HG03108 (cell line): ENCODE measurements at regions not wholly inside any gene's neighbourhood (a gene's known extent, or its start where the extent isn't known, plus 50 kb on each side); places are given as distances from the start of the nearest gene placed in this dataset.
A peak's percentile ranks its signal among the peaks of the same experiment; 100 is the strongest.
"Not testable (repeated sequence)": the region's sequence is repeated elsewhere in the genome, so short reads cannot be mapped to it uniquely, and the experiment has no call there.

Experiments used
- ATAC-seq: cut with Tn5 transposase; IDR thresholded peaks from one replicate; pipeline ENCODE4 v1.9.1; 2021; ENCODE audit warnings: moderate library complexity; ENCODE audit not compliant: unreplicated experiment

GRCh38 chr5:60446917-60447316 lies 253.0 kb downstream of the DEPDC1B start:
- no peak for ATAC-seq

GRCh38 chr5:60445921-60446320 lies 254.0 kb downstream of the DEPDC1B start:
- no peak for ATAC-seq

GRCh38 chr5:60445427-60445826 lies 254.5 kb downstream of the DEPDC1B start:
- ATAC-seq = no peak

- no peak for ATAC-seq
Measured at GRCh38 chr5:60444661-60445360, 255.2 kb downstream of the DEPDC1B start.

GRCh38 chr5:60439552-60439951 lies 260.4 kb downstream of the DEPDC1B start:
- ATAC-seq = no peak

GRCh38 chr5:60437308-60437707 lies 262.7 kb downstream of the DEPDC1B start:
- ATAC-seq = no peak

- ATAC-seq = peak; percentile 70
Measured at GRCh38 chr5:60436518-60436917, 263.4 kb downstream of the DEPDC1B start.

GRCh38 chr5:60435808-60436207 lies 264.2 kb downstream of the DEPDC1B start:
- no peak for ATAC-seq

- ATAC-seq = not testable (repeated sequence)
Measured at GRCh38 chr5:60426189-60426588, 273.8 kb downstream of the DEPDC1B start.

- not testable (repeated sequence) for ATAC-seq
Measured at GRCh38 chr5:60420773-60421172, 279.2 kb downstream of the DEPDC1B start.

- no peak for ATAC-seq
Measured at GRCh38 chr5:60417500-60418181, 282.3 kb downstream of the DEPDC1B start.

- ATAC-seq = no peak
Measured at GRCh38 chr5:60415443-60415842, 284.5 kb downstream of the DEPDC1B start.

- ATAC-seq = no peak
Measured at GRCh38 chr5:60410427-60410826, 289.5 kb downstream of the DEPDC1B start.

GRCh38 chr5:60404171-60404570 lies 295.8 kb downstream of the DEPDC1B start:
- no peak for ATAC-seq

GRCh38 chr5:60403343-60404006 lies 296.5 kb downstream of the DEPDC1B start:
- ATAC-seq = no peak

GRCh38 chr5:60402161-60402785 lies 297.7 kb downstream of the DEPDC1B start:
- no peak for ATAC-seq

- no peak for ATAC-seq
Measured at GRCh38 chr5:60401526-60401925, 298.4 kb downstream of the DEPDC1B start.

- no peak for ATAC-seq
Measured at GRCh38 chr5:60399507-60399906, 300.5 kb downstream of the DEPDC1B start.

GRCh38 chr5:60395712-60396329 lies 304.1 kb downstream of the DEPDC1B start:
- no peak for ATAC-seq

- ATAC-seq = no peak
Measured at GRCh38 chr5:60387051-60387440, 312.9 kb downstream of the DEPDC1B start.

- ATAC-seq = no peak
Measured at GRCh38 chr5:60386436-60387050, 313.4 kb downstream of the DEPDC1B start.
